ENCODE measurements at regions not wholly inside any gene's neighbourhood (a gene's known extent, or its start where the extent isn't known, plus 50 kb on each side); places are given as distances from the start of the nearest gene placed in this dataset.
"Not testable (repeated sequence)": the region's sequence is repeated elsewhere in the genome, so short reads cannot be mapped to it uniquely, and the experiment has no call there.

GRCh38 chr21:14826630-14827029 lies 238.2 kb downstream of the NRIP1 start:
- no peak for DNase-seq (ENCODE audit: low read depth in 3 of 3)

GRCh38 chr21:14825514-14825974 lies 239.3 kb downstream of the NRIP1 start:
- no peak for DNase-seq (ENCODE audit: low read depth in 3 of 3)

GRCh38 chr21:14824126-14824525 lies 240.7 kb downstream of the NRIP1 start:
- DNase-seq (ENCODE audit: low read depth in 3 of 3), result no peak

GRCh38 chr21:14817311-14817710 lies 247.5 kb downstream of the NRIP1 start:
- DNase-seq (ENCODE audit: low read depth in 3 of 3), result no peak

GRCh38 chr21:14814991-14815390 lies 249.8 kb downstream of the NRIP1 start:
- no peak for DNase-seq (ENCODE audit: low read depth in 3 of 3)

GRCh38 chr21:14814282-14814681 lies 250.5 kb downstream of the NRIP1 start:
- DNase-seq (ENCODE audit: low read depth in 3 of 3), result no peak

GRCh38 chr21:14804170-14804569 lies 258.1 kb upstream of the SAMSN1 start:
- not testable (repeated sequence) for DNase-seq (ENCODE audit: low read depth in 3 of 3)

- no peak for DNase-seq (ENCODE audit: low read depth in 3 of 3)
These were observed 251.4 kb upstream of the SAMSN1 start for GRCh38 chr21:14797543-14797942.

- DNase-seq (ENCODE audit: low read depth in 3 of 3), result no peak
These were observed 241.2 kb upstream of the SAMSN1 start for GRCh38 chr21:14787312-14787711.

GRCh38 chr21:14785679-14786078 lies 239.6 kb upstream of the SAMSN1 start:
- DNase-seq (ENCODE audit: low read depth in 3 of 3), result no peak

GRCh38 chr21:14773777-14774345 lies 227.7 kb upstream of the SAMSN1 start:
- DNase-seq (ENCODE audit: low read depth in 3 of 3), result peak; percentile 25 to 39 (median 29)

GRCh38 chr21:14771593-14771992 lies 225.5 kb upstream of the SAMSN1 start:
- DNase-seq (ENCODE audit: low read depth in 3 of 3), result no peak

- DNase-seq (ENCODE audit: low read depth in 3 of 3), result no peak
These were observed 221.9 kb upstream of the SAMSN1 start for GRCh38 chr21:14768042-14768441.

- no peak for DNase-seq (ENCODE audit: low read depth in 3 of 3)
These were observed 221.2 kb upstream of the SAMSN1 start for GRCh38 chr21:14767192-14767852.

- DNase-seq (ENCODE audit: low read depth in 3 of 3), result no peak
These were observed 220.1 kb upstream of the SAMSN1 start for GRCh38 chr21:14766241-14766640.

GRCh38 chr21:14763695-14764064 lies 217.6 kb upstream of the SAMSN1 start:
- DNase-seq (ENCODE audit: low read depth in 3 of 3), result no peak

- DNase-seq (ENCODE audit: low read depth in 3 of 3), result no peak
These were observed 216.9 kb upstream of the SAMSN1 start for GRCh38 chr21:14762734-14763694.

GRCh38 chr21:14762327-14762726 lies 216.2 kb upstream of the SAMSN1 start:
- no peak for DNase-seq (ENCODE audit: low read depth in 3 of 3)

- DNase-seq (ENCODE audit: low read depth in 3 of 3), result no peak
These were observed 213.2 kb upstream of the SAMSN1 start for GRCh38 chr21:14759285-14759684.

GRCh38 chr21:14758849-14759248 lies 212.7 kb upstream of the SAMSN1 start:
- DNase-seq (ENCODE audit: low read depth in 3 of 3), result no peak

GRCh38 chr21:14757533-14758327 lies 211.6 kb upstream of the SAMSN1 start:
- no peak for DNase-seq (ENCODE audit: low read depth in 3 of 3)

- no peak for DNase-seq (ENCODE audit: low read depth in 3 of 3)
These were observed 209.0 kb upstream of the SAMSN1 start for GRCh38 chr21:14755086-14755485.
